ENCODE measurements at regions not wholly inside any gene's neighbourhood (a gene's known extent, or its start where the extent isn't known, plus 50 kb on each side); places are given as distances from the start of the nearest gene placed in this dataset.

DNA sequence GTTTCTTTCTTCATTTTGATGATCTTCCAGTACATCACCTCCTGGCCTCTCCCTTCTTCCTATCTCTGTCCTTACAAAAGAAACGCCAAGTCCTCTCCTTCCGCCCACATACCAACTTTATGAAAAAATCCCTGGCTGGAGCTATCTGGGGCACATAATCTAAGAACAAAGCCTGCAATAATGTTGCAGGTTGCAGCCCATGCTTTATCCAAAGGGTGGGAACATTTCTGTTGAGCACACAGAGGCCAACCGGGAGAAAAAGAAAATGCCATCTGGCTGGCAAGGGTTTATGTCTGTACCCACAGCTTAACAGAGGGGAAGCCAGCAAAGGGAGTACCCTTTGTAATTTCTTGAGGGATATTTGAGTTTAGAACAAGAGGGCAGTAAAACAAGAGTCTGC lies 409.6 kb downstream of the SOX9 start:
- no peaks in the 10 kb centered on the region for H3K27me3 ChIP-seq
- H3K36me3 ChIP-seq = no peaks in the 10 kb centered on the region
- DNase-seq = no peak
- H3K4me1 ChIP-seq = no peaks in the 10 kb centered on the region; the same call in 1 of the 2 replicates
- H3K9me3 ChIP-seq = no peaks in the 10 kb centered on the region
- no peak overlapping the region for H3K4me3 ChIP-seq (ENCODE audit: low read depth, low read length)
- TF ChIP-seq, protein P1, sequence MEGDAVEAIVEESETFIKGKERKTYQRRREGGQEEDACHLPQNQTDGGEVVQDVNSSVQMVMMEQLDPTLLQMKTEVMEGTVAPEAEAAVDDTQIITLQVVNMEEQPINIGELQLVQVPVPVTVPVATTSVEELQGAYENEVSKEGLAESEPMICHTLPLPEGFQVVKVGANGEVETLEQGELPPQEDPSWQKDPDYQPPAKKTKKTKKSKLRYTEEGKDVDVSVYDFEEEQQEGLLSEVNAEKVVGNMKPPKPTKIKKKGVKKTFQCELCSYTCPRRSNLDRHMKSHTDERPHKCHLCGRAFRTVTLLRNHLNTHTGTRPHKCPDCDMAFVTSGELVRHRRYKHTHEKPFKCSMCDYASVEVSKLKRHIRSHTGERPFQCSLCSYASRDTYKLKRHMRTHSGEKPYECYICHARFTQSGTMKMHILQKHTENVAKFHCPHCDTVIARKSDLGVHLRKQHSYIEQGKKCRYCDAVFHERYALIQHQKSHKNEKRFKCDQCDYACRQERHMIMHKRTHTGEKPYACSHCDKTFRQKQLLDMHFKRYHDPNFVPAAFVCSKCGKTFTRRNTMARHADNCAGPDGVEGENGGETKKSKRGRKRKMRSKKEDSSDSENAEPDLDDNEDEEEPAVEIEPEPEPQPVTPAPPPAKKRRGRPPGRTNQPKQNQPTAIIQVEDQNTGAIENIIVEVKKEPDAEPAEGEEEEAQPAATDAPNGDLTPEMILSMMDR (IDR thresholded peaks at IDR 0.05; ENCODE audit: low read depth, low read length) = no peak

DNA sequence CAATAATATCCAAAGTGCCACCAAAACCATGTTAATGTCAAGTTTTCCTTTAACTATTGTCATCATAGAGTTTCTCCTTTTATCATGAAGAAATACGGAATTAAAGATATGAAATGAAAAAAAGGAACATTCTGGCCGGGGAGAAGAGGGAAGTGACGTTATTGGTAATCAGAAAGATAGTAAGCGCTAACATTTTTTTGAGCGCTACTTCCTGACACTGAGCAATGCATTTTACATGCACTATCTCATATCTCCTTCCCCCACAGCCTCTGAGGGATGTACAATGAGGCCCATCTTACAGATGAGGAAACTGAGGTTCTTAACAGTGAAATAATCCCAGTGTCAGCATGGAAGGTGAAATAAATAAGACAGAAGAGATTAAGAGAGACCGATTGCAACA lies 410.9 kb downstream of the SOX9 start:
- Histone ChIP-seq H3K4me1 (no peaks in the 10 kb centered on the region; the same call in 1 of the 2 replicates), H3K27me3 (no peaks in the 10 kb centered on the region), H3K4me3 (ENCODE audit: low read depth, low read length) (no peak overlapping the region), H3K36me3 (no peaks in the 10 kb centered on the region), H3K9me3 (no peaks in the 10 kb centered on the region)
- DNase-seq = no peak
- TF ChIP-seq, protein P1 (IDR thresholded peaks at IDR 0.05; ENCODE audit: low read depth, low read length) = no peak

DNA sequence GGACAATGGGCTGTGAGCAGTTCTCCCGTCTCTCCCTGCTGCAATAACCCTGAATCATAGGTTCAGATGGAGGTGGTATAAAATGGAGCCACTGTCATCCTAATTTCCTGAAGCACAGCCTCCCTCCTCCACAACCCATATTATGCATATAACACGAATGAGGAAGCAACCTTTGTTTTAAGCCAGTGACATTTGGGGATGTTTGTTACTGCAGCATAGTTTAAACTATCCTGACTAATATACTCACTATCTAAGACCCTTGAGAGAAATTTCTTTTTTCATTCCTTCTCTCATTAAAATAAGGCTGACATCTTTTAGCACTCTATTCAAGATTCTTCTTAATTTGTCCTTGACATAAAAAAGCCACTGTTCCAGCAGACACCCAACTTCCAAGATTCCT lies 413.4 kb downstream of the SOX9 start:
- Histone ChIP-seq H3K4me1 (no peaks in the 10 kb centered on the region; the same call in 1 of the 2 replicates), H3K27me3 (no peaks in the 10 kb centered on the region), H3K36me3 (no peaks in the 10 kb centered on the region), H3K9me3 (no peaks in the 10 kb centered on the region), H3K4me3 (ENCODE audit: low read depth, low read length) (no peak overlapping the region)
- TF ChIP-seq, protein P1 (IDR thresholded peaks at IDR 0.05; ENCODE audit: low read depth, low read length) = no peak
- no peak for DNase-seq

DNA sequence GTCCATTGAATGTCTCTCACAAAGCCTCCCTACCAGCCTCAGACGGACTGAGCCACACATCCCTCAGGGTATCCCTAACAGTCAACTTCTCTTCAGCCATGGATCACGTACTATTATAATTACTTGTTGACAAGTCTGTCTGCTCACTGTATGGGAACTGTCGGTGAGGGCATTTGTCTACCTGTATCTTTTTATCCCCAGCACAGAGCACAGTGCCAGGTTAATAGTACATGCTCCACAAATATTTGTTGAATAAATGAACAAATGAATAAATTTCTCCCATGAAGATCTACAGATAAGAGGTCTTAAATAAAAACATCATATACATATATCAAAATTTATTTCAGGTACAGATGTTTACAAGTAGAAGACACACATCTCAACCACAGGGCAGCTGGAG lies 414.0 kb downstream of the SOX9 start:
- no peak overlapping the region for H3K4me3 ChIP-seq (ENCODE audit: low read depth, low read length)
- H3K36me3 ChIP-seq = no peaks in the 10 kb centered on the region
- TF ChIP-seq, protein P1 (IDR thresholded peaks at IDR 0.05; ENCODE audit: low read depth, low read length) = no peak
- no peaks in the 10 kb centered on the region for H3K27me3 ChIP-seq
- no peaks in the 10 kb centered on the region for H3K9me3 ChIP-seq
- peaks cover 1% of the 10 kb centered on the region for H3K4me1 ChIP-seq
- DNase-seq = no peak

DNA sequence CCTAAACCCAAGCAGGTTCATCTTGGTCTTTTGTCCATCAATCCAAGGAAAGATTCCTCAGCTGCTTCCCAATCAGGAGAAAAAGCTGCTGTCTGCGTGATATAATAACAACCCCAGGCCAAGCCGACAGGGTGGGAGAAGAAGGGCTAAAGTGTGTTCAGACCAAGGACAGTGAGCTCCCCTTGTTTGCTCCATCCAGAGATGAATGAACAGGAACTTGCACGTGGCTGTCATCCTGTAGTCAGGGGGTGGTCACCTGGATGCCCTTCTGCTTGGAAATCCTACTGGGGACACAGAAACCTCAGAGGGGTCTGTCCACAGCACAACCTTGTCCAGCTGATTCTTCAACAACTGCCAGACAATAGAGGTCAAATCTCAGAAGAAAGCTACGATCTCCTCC lies 414.5 kb downstream of the SOX9 start:
- TF ChIP-seq, protein P1 (IDR thresholded peaks at IDR 0.05; ENCODE audit: low read depth, low read length) = no peak
- no peaks in the 10 kb centered on the region for H3K36me3 ChIP-seq
- H3K4me1 ChIP-seq = peaks cover 4% of the 10 kb centered on the region
- H3K4me3 ChIP-seq (ENCODE audit: low read depth, low read length) = no peak overlapping the region
- no peaks in the 10 kb centered on the region for H3K27me3 ChIP-seq
- DNase-seq = no peak
- H3K9me3 ChIP-seq = no peaks in the 10 kb centered on the region

DNA sequence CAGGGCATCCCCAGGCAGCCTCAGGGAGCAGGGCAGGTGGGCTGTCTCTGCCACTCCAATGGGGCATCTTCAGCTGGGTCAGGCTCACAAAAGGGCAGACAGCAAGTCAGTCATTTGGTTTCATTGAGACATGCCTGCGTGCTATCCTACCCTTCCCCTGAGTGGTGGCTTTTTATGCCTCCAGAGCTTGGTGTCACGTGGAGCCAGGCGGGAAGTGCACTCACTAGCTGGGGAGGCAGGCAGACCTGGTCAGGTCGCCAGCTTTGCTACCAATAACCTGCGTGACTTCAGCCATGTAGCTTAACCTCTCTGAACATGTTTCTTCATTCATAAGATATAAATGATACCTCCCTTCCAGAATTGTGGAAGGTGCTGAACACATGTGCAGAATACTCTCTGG lies 415.0 kb downstream of the SOX9 start:
- Histone ChIP-seq H3K4me3 (ENCODE audit: low read depth, low read length) (no peak overlapping the region), H3K36me3 (no peaks in the 10 kb centered on the region), H3K9me3 (no peaks in the 10 kb centered on the region), H3K4me1 (peaks cover 4% of the 10 kb centered on the region), H3K27me3 (no peaks in the 10 kb centered on the region)
- DNase-seq = no peak
- TF ChIP-seq, protein P1 (IDR thresholded peaks at IDR 0.05; ENCODE audit: low read depth, low read length) = no peak

Data from BE2C (cell line).